ENCODE measurements at regions not wholly inside any gene's neighbourhood (a gene's known extent, or its start where the extent isn't known, plus 50 kb on each side); places are given as distances from the start of the nearest gene placed in this dataset.

- TF ChIP-seq POLR2A (IDR thresholded peaks at IDR 0.05) (no peak), CTCF (IDR thresholded peaks at IDR 0.05) (no peak)
Observed at GRCh38 chr4:3898098-3898497, 131.9 kb downstream of the ADRA2C start.

Measured in stomach (tissue), 4 donors.